Omental fat pad (tissue), 3 donors: ENCODE measurements at regions not wholly inside any gene's neighbourhood (a gene's known extent, or its start where the extent isn't known, plus 50 kb on each side); places are given as distances from the start of the nearest gene placed in this dataset.

Experiments used
- ATAC-seq: fragments of 150-250 bp; one replicate; pipeline ENCODE4 v1.9.1; 2016; ENCODE audit warnings: mild to moderate bottlenecking, moderate library complexity; ENCODE audit not compliant: low FRiP score
- DNase-seq: peaks from one replicate; pipeline ENCODE4 v3.0.0-alpha.2; 2019; ENCODE audit warnings: low spot score
- TF ChIP-seq, protein P1 (sequence below), 3 donors: fragments of 450-650 bp; IDR thresholded peaks; one replicate each; pipeline ENCODE4 v1.5.1; 2016 to 2017; ENCODE audit warnings: antibody characterized with exemption in 3 of 3, mild to moderate bottlenecking in 3 of 3, moderate library complexity in 2 of 3

DNA sequence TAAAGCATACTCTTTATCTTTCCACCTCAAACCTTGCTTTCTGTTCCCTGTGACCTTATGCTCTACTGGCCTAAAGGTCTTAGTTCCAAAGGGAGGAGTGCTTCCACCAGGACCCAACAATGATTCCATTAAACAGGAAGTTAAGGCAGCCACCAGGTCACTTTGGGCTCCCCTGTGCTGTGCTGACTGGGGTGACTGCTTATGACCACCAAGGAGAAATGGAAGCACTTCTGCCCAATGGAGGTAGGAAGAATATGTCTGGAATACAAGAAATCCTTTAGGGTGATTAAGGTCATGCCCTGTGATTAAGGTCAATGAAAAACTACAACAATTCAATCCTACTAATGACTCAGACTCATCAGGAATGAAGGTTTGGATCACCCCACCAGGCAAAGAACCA is 233.8 kb upstream of the CDH11 start:
- TF ChIP-seq, protein P1, sequence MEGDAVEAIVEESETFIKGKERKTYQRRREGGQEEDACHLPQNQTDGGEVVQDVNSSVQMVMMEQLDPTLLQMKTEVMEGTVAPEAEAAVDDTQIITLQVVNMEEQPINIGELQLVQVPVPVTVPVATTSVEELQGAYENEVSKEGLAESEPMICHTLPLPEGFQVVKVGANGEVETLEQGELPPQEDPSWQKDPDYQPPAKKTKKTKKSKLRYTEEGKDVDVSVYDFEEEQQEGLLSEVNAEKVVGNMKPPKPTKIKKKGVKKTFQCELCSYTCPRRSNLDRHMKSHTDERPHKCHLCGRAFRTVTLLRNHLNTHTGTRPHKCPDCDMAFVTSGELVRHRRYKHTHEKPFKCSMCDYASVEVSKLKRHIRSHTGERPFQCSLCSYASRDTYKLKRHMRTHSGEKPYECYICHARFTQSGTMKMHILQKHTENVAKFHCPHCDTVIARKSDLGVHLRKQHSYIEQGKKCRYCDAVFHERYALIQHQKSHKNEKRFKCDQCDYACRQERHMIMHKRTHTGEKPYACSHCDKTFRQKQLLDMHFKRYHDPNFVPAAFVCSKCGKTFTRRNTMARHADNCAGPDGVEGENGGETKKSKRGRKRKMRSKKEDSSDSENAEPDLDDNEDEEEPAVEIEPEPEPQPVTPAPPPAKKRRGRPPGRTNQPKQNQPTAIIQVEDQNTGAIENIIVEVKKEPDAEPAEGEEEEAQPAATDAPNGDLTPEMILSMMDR (IDR thresholded peaks at IDR 0.05), result no peak
- ATAC-seq (no peak), DNase-seq (no peak)

DNA sequence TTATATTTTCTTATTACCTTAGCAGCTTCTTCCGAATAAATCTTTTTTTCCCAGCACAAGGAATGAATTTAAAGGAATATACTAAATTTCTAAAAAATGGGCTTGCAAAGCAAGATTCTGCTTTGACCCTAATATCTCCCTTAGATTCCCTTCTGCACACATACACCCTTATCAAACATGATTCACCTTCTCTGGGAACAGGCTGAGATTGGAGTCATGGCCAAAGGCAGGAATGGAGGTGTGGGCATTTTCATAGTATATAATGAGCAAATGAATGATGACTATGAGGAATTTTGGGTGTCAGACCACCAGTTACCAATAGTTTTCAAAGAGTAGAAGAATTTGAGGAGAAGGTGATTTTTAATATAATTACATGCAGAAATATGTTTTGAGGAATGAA is 231.3 kb upstream of the CDH11 start:
- TF ChIP-seq, protein P1 (IDR thresholded peaks at IDR 0.05), result no peak
- DNase-seq (no peak), ATAC-seq (no peak)

DNA sequence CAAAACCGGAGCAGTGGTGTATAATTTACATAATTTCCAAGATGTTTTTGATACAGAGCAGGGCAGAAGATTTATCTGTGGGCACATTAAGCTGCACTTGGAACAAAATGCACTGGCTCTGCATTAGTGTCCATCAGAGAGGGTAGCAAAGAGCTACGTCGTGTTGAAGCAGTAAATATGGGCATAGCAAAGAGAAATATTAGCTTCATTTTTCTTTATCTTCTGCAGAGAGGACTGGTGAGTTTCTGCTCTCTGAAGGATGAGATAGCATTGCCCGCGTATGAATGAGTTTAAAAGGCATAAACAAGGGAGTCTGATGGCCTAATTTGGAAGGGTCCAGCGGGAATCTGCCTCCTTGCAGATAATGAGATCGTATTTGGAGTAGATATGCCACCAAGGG is 227.8 kb upstream of the CDH11 start:
- TF ChIP-seq, protein P1 (IDR thresholded peaks at IDR 0.05), result no peak
- ATAC-seq, result no peak
- DNase-seq, result no peak

DNA sequence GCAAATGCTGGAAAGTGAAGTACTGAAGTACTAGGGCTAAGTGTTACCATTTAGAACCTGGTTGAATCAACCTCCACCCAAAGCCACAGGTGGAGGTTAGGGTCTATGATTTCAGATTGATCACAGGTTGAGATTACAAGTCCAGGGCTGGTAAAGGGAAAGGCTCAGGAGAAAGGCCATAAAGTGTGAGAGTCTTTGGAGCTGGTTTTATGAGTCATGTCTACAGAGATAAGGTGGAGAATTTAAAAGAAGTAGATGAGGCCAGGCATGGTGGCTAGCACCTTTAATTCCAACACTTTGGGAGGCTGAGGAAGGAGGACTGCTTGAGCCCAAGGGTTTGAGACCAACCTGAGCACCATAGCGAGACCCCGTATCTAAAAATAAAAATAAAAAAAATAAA is 221.7 kb upstream of the CDH11 start:
- ATAC-seq (no peak), DNase-seq (no peak)
- TF ChIP-seq, protein P1 (IDR thresholded peaks at IDR 0.05), result no peak

DNA sequence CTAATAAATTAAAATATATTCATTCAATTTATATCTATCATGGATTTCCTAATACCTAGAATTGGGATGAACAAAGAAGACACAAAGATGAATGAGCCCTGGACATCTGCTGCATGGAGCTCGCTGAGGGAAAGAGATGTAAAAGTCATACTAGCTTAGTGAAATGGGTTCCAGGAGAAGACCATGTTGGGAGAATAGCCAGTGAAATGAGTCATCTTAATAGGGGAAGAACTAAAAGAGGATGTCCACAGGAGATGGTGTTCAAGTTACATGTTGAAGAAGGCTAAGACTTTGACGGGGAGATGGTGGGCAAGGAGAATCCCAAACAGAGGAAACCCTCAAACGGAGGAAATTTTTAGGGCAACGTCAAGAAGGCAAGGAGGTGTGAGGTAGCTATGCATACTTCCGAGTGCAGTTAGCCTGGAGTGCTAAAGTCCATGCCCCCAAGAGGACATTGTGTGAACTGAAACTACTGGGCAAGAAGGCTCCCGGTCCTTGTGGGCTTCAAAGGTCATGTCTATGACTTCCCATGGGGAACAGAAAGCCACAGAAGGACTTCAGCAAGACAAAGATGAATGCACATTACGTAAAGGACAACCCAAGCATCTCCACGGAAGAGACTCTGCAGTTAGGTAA is 220.5 kb upstream of the CDH11 start:
- DNase-seq (no peak), ATAC-seq (no peak)
- TF ChIP-seq, protein P1 (IDR thresholded peaks at IDR 0.05), result no peak

DNA sequence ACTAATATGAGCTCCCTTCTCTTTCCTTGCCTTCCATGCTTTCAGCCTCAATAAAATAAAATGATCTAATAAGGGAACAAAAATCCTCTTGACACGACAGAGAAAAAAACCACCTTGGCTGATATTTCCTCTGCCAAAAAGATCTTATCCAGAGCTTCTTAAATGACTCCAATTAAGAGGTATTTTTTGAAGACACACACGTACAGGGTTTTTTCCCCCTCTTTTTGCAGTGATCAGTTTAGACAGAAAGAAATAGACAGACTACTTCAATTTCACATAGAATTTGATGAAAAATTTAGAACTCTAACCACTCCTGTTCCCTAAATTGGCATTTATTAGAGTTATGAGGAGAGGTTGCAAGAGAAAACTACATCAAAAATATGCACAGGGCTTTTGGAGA is 217.2 kb upstream of the CDH11 start:
- DNase-seq (no peak), ATAC-seq (no peak)
- TF ChIP-seq, protein P1 (IDR thresholded peaks at IDR 0.05), result no peak

DNA sequence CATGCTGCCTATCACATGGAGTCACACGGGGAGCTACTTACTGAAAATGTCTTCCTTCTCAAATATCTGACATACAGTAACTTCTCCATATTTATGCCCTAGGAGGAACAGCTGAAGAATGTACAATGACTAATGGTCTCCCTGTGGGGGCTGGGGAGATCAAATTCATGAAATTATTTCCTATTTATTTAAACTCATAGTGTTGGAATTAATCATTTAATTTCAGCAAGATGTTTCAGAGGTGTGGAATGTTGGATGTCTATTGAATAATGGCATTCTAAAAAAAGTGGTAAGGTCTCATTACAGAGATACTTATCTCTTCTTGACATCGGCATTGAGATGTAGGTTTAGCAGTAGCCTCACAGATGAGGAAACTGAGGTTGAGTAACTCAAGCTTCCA is 214.3 kb upstream of the CDH11 start:
- DNase-seq (no peak), ATAC-seq (no peak)
- TF ChIP-seq, protein P1 (IDR thresholded peaks at IDR 0.05), result no peak
